GM21825 (cell line): ENCODE measurements at regions not wholly inside any gene's neighbourhood (a gene's known extent, or its start where the extent isn't known, plus 50 kb on each side); places are given as distances from the start of the nearest gene placed in this dataset.

ENCODE experiments used
- ATAC-seq: cut with Tn5 transposase; IDR thresholded peaks from one replicate; pipeline ENCODE4 v1.9.1; 2021; ENCODE audit warnings: mild to moderate bottlenecking, moderate library complexity; ENCODE audit not compliant: unreplicated experiment

DNA sequence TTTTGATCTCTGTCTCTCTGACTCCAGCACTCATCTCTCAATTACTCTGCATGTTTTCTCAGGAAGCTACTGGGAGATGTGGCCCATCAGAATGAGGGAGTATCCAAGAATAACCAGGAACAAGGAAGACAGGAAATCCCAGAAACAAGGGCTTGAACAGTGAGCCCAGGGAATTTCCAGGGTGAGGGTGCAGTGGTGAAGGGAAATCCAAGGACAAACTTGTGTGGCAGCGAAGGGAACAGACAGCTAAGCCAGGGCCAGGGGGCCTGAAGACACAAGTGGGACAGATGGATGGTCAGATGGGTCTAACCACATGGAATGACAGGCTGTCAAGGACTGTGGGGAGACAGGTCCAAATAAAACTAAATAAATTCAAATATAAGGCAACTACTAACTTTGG, 121.8 kb upstream of the ERRFI1 start:
- ATAC-seq: no peak

DNA sequence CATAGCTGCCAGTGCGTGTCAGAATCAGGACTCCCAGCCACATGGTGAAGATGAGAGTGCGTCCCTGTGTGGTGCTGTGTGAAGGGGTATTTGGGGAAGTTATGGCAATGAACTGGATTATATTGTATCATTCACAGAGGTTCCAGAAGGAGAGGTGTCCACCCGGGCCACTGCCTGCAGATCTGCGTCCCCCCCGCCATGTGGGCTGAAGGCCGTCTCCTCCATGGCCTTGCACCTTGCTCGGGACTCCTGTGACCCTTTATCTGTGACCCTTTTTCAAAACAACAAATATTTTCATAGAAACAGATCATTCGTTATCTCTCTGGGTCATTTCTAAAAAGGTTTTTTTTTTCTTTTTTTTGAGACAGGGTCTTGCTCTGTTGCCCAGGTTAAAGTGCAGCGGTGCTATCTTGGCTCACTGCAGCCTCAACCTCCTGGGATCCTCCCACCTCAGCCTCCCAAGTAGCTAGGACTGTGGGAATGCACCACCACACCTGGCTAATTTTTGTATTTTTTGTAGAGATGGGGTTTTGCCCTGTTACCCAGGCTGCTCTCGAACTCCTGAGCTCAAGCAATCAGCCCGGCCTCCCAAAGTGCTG, 120.2 kb upstream of the ERRFI1 start:
- ATAC-seq: no peak

DNA sequence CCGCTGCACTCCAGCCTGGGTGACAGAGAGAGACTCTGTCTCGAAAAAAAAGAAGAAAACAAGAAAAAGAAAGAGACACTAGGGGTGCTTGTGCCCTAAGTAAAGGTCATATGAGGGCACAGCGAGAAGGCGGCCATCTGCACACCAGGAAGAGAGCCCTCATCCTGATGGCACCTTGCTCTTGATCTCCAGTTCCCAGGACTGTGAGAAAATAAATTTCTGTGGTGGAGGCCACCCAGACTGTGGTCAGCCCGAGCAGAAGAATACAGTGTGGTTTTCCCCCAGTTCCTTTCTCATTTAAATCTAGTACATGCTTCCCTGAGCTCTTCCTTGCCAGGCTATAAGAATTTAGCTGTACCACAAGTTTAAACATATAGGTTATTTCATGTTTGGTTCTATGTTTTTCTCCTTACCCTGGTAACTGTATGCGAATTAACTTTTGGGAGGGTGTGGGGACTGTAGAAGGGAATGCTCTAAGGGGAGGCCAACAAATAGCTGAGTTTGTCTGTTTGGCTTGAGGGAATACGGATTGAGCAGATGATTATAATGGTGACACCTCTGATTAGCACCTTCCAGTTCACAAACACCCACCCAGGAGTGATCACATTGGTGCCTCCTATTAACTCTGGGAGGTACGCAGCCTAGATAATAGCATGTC, 119.6 kb upstream of the ERRFI1 start:
- ATAC-seq: no peak

DNA sequence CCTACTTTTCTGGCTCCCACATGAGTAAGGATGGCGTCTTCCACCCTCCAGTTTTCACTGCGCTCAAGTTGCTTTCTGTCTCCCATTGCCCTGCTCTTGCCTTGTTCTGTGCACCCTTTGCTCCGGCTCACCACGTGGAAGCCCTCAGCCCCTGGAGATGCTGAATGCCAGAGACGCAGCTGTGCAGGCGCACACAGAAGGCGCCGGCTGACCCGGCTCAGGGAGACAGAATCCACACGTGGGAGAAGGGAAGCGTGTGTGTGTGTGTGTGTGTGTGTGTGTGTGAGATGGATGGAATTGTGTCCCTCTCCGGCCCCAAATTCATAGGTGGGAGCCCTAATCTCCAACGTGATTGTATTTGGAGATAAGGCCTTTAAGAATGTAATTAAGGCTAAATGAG, 118.2 kb upstream of the ERRFI1 start:
- no peak for ATAC-seq

DNA sequence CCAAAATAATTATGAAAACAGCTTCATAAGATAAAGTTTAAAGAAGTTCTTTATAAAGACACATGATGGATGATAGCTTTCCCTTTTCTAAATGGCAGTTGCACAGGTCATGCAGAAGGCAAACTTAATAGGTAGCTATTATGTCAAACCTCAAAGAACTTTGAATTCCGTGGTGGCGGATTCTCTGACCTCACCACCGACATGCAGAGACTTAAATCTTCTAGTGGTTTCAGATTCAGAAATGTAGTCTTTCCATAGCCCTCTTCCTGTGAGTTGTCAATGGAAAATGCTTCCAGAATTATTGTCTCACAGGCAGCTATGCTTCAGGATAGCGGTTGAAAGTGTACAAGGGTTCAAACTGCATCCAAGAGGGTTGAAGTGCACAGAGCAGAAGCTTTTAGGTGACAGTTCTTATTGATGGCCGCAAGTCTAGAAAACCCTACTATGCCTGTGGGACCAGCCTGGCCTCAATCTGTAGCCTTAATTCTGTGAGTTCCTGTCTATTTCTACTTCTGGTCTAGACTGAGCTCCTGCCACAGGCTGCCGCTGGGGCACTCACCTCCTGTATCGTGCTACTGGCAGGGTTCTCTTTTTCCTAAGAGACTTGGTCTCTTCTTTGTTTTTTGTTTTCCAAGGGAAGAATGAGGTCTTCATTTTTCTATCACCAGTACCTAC, 117.0 kb upstream of the ERRFI1 start:
- ATAC-seq: no peak

DNA sequence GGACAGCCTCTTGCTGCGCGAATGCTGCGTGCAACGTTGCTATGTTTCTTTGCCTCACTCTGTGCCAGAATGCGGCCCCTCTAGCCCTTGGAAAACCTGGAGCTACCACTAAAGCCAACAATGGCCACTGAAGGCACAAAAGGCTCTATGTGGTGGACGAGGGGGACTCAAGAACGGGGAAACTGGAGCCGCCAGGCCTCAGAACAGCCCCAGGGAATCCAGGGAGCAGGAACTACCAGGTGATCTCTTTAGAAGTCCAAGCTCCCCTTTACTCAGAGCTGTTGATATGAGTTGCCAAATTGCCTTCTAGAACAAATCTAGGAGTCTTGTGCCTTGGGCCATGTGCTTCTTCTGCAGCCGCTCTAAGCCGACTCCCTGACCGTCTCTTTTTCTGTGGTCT, 113.8 kb upstream of the ERRFI1 start:
- no peak for ATAC-seq

DNA sequence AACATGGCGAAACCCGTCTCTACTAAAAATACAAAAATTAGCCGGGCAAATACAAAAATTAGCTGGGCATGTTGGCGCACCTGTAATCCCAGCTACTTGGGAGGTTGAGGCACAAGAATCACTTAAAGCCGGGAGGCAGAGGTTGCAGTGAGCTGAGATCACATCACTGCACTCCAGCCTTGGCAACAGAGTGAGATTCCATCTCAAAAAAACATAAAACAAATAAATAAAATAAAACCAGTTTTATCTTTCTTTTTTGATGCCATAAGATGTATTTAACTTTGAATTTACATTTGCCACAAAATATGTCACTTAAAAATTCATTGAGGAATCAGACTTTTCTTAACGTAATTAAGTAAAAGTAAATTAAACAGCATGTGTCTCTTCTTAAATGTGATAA, 113.3 kb upstream of the ERRFI1 start:
- no peak for ATAC-seq

DNA sequence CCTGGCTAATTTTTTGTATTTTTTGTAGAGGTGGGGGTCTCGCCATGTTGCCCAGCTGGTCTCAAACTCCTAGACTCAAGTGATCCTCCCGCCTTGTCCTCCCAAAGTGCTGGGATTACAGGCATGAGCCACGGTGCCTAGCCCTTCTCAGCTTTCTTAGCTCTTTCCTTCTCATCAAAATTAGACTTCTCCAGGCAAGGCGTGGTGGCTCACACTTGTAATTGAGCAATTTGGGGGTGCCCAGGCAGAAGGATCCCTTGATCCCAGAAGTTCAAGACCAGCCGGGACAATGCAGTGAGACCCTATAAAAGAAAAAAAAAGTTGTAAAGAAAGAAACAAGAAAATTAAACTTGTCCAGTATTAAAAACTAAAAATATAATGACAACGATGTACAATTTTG, 112.6 kb upstream of the ERRFI1 start:
- no peak for ATAC-seq

DNA sequence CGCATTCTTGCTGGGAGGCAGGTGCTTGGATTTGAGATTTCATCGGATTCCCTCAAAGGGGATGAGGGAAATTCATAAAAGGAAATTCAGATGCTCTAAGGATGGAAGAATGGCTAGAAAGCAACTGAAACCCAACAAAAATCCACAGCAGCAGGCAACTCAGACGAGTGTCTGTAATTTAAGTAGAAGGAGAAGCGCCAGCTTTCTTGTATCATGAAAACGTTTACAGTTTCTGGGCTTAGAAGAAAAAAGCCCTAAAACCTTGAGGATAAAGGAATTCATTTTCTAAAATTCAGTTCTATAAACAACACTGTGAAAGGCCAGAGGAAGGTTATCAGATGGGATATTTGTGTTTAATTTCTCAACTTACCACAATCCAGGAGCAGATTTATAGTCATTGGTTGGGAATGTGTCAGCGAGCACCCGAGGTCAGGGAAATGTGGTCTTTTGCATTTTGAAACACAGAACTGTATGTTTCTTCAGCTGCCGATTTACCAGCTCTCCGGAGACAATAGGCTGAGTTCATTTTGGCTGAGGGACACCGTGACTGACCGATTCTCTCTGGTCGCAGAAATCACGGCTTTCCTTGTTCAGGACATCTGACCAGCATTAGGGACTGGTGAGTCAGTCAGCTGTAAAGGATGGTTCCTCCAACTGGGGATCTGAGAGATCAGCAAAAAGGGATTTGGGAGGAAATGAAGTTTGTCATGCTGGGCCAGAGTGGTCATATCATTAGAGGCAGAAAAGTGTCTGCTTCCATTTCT, 111.6 kb upstream of the ERRFI1 start:
- no peak for ATAC-seq

DNA sequence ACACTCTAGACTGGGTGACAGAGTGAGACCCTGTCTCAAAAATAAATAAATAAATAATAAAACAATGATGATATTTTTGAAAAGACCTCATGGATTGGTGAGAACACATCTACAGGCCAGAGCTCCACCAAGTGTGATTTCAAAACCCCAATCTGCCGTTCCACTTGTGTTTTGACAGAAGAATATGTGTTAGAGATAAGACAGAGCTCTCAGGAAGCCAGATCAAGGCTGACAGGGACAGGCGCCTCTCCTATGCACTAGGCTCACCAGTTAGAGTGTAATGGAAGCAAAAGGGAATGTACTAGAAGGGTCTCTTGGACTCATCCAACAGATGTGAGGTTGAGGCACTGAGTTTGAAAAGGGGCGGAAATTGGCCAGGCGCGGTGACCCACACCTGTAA, 110.7 kb upstream of the ERRFI1 start:
- no peak for ATAC-seq

DNA sequence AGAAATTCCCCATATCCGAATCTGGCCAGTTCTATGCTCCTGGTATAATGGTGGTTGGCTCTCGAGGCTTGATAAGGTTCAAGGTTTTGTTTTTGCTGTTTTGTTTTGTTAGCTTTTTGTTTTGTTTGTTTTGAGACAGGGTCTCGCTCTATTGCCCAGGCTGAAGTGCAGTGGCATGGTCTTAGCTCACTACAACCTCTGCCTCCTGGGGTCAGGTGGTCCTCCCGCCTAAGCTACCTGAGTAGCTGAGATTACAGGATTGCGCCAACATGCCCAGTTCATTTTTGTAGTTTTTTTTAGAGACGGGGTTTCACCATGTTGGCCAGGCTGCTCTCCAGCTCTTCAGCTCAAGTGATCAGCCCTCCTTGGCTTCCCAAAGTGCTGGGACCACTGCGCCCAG, 109.1 kb upstream of the ERRFI1 start:
- ATAC-seq: no peak

DNA sequence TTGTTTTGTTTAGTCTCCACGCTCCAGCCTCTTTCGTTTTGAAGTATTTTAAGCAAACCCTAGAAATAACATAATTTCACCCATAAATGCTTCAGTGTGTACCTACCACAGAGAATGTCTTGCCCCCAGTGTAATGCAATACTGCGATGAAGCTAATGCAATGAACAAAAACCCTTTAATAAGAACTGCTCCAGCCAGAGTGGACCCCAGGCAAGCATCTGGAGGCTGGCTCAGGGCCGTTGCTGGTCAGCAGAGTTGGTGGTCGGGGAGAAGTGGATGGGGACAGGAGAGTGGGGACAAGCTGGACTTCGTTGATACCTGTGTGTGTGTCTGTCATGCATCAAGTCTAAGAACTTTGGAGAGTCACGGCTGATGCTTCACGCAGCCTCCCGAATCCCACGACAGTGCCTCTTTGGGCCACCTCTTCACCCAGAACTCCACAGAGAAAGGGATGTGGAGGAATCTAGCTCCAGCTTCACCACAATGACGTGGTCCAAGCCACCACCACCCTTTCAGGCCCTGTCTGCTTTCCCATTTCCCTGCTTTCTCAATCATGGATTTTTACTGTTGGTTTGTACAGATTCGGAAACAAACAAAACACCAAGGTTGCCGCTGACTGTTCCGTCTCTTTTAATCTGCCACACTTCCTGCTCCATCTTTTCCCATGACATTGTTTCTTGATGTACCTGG, 108.6 kb upstream of the ERRFI1 start:
- no peak for ATAC-seq

DNA sequence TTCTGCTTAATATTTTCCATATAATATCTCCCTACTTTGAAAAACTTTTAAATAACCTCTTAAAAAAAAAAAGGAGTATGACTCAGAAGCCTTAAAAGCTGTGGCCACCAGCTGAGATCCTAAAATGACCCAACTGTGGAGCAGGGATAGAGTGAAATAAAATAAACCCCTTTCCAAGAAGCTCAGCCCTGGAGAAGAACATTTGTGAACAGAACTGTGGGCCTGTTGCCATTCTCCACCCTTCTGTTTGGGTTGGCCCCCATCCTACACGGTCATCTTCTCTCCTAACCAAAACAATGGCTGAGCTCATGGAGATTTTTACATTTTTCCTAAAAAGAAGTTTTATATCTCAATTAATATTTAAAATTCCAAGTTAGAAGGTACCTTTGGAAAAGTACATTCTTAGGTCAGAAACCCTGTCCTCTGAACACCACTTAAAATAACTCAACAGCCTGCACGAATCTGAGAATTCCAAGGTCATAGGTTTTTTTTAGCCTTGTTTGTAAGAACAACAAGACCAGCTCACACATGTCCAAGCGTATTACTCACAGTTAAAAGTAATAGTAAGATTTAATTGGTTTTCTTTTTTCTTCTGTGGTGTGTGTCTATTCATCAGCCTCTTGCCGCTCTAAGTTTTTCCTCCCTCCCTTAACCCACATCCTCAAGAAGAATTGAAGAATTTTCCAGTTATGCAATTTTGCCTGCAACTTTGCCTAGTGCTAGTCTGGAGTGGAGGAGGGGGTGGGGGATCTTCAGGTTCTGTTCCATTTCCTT, 107.7 kb upstream of the ERRFI1 start:
- no peak for ATAC-seq

DNA sequence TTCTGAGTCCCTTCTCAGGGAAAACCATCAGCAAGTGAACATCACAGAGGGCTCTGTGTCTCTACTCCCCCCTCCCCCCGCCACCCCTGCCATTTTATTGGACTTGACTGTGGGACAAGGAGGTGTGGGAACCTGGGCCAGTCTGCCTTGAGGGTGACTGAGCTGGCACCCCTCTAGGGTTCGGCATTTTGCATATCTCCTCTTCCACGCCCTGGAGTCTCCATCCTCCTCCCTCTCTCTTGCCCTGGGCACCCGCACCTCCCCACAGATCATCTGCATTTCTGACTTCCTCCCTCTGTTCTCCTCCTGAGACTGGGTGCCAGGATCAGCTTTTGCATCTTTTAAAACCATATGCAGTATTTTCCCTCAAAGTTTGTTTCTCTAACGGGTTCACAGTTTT, 107.1 kb upstream of the ERRFI1 start:
- no peak for ATAC-seq

DNA sequence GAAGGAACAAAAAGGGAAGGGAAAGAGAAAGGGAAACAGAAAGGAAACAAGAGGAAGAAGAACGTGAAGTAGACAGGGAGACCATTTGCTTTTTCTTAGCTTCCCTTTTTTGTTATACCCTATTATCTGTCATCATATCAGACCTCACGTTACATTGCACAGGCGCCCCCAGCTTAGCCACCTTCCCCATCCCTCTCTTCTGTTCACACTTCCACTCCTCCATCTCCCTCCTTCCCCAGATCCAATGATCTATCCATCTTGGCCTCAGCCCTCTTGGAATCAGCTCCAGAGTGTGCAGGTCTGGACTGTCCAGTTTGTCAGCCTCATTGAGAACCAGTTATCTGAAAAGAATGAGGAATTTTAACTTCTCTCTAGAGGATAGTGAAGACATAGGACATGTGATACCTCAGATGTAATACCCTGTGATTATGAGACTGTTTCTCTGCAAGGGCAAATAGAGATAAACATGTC, 101.1 kb upstream of the ERRFI1 start:
- no peak for ATAC-seq

DNA sequence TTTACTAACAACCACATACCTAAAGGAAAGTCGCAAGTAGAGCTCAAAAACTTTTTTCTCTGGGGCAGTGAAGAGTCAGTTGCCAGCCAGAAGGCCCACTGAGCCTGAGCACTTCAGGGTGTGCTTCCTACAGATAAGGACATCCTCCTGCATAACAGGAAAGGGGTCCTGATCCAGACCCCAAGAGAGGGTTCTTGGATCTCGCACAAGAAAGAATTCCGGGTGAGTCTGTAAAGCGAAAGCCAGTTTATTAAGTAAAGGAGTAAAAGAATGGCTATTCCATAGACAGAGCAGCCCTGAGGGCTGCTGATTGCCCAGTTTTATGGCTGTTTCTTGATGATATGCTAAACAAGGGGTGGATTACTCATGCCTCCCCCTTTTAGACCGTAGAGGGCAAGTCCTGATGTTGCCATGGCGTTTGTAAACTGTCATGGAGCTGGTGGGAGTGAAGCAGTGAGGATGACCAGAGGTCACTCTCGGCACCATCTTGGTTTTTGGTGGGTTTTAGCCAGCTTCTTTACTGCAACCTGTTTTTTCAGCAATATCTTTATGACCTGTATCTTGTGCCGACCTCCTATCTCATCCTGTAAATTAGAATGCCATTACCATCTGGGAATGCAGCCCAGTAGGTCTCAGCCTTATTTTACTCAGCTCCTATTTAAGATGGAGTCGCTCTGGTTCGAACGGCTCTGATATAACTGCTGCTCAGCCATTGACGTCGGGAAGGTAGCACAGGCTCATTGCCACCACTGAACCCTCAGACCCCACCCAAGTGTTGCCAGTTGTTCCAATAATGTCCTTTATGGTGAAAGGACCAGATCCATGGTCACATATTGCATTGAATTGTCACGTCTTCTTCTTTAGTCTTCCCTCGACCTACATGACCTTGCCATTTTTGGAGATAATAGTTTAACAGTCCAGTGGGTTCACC, 96.6 kb upstream of the ERRFI1 start:
- ATAC-seq: no peak

DNA sequence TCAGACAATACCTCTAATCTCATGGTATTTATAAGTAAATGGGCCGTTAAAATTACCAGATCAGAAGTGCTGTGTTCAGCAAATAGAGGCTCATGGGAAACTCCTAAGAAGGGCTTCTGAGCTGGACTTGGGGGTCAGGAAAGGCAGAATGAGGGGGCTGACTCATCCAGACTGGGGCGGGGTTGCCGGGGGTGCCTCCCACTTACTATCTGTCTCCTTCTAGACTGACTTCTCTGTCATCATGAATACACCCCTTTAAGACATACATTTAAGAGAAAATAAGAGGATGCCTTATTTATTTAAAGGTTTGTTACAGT, 96.0 kb upstream of the ERRFI1 start:
- no peak for ATAC-seq

DNA sequence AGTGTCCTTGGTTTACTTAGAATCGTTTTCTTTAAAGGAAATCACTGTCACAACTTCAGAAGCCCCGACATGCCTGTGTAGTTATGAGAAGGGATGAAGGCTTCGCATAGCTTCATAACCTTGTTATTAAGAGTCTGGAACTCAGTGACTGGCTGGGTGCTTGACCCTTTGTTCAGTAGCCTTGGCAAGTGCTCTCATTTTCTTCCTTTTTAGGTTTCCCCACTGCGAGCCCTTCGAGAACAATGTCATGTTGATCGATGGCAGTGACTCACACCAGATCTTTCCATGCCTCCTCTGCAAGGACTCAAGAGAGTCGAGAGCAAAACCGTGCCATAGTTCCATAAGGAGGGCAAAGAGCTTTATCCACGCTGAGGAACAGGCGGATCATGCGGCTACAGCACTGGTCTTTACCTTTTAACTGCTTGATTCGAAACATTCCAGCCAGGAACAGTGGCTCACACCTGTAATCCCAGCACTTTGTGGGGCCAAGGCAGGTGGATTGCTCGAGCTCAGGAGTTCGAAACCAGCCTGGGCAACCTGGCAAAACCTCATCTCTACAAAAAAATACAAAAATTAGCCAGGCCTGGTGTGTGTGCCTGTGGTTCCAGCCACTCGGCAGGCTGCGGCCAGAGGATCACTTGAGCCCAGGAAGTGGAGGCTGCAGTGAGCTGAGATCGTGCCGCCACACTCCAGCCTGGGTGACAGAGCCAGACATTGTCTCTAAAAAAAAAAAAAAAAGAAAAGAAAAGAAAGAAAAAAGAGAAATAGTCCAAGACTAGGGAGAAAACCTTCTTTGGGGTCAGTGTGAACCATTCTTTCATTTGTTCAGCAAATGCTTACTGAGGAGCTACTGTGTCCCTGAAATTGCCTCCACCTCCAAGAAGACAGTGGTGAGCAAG, 95.4 kb upstream of the ERRFI1 start:
- no peak for ATAC-seq
